A673 (cell line): ENCODE measurements at regions not wholly inside any gene's neighbourhood (a gene's known extent, or its start where the extent isn't known, plus 50 kb on each side); places are given as distances from the start of the nearest gene placed in this dataset.

Experiments used
- BruUV-seq: library from RNA; stranded (reverse); fragments of 400-500 nt; replicated peaks from 2 replicates; lab custom pipeline; 2021; lab: Mats Ljungman, UMichigan
- CTCF ChIA-PET: fragments of 300-600 bp; sonication (Branson Sonifier 250); formaldehyde crosslinking; loops from one replicate; lab custom pipeline; 2022; ENCODE audit warnings: antibody characterized with exemption; lab: Charles Lee
- POLR2A ChIA-PET: fragments of 300-600 bp; sonication (Branson Sonifier 250); formaldehyde crosslinking; loops from one replicate; lab custom pipeline; 2022; ENCODE audit warnings: antibody characterized with exemption; ENCODE audit not compliant: low non-redundant PET; lab: Charles Lee
- DNase-seq: peaks from one replicate; pipeline ENCODE4 v3.0.0-alpha.2; 2015; ENCODE audit warnings: low spot score
- H3K27ac ChIP-seq: fragments of 200-600 bp; sonication (generic); 2 replicates; pipeline ENCODE4 v1.5.1; 2016; ENCODE audit warnings: mixed run types, low read depth, mild to moderate bottlenecking, mixed read lengths, antibody characterized with exemption, low read length; ENCODE audit not compliant: poor library complexity, severe bottlenecking
- H3K27me3 ChIP-seq: fragments of 200-600 bp; sonication (generic); replicated peaks from 2 replicates; pipeline ENCODE4 v1.6.1; 2017; ENCODE audit warnings: mixed run types, low read depth, mild to moderate bottlenecking, mixed read lengths, antibody characterized with exemption, low read length; ENCODE audit not compliant: insufficient read depth, poor library complexity
- H3K36me3 ChIP-seq: fragments of 200-600 bp; sonication (generic); 2 replicates; pipeline ENCODE4 v1.6.1; 2016; ENCODE audit warnings: mixed run types, mild to moderate bottlenecking, mixed read lengths, antibody characterized with exemption, low read length; ENCODE audit not compliant: insufficient read depth, poor library complexity, severe bottlenecking
- H3K4me1 ChIP-seq: fragments of 200-600 bp; sonication (generic); 2 replicates; pipeline ENCODE4 v1.6.1; 2017; ENCODE audit warnings: mixed run types, mild to moderate bottlenecking, mixed read lengths, antibody characterized with exemption, low read length; ENCODE audit not compliant: insufficient read depth, poor library complexity, severe bottlenecking
- H3K4me3 ChIP-seq: fragments of 200-600 bp; sonication (generic); 2 replicates; pipeline ENCODE4 v1.5.1; 2016; ENCODE audit warnings: low read depth, mixed run types, mild to moderate bottlenecking, mixed read lengths, low read length; ENCODE audit not compliant: poor library complexity, severe bottlenecking
- H3K9me3 ChIP-seq: fragments of 200-600 bp; sonication (generic); 2 replicates; pipeline ENCODE4 v1.6.1; 2016; ENCODE audit warnings: mixed run types, low read depth, mild to moderate bottlenecking, mixed read lengths, antibody characterized with exemption, low read length; ENCODE audit not compliant: poor library complexity, severe bottlenecking
- CTCF ChIP-seq: fragments of 300-800, 200-600 bp; sonication (generic); conservative IDR thresholded peaks from 2 replicates; pipeline ENCODE4 v1.5.1; 2017; ENCODE audit warnings: low read depth, mild to moderate bottlenecking, antibody characterized with exemption, low read length, moderate library complexity, mixed read lengths
- EZH2 ChIP-seq: fragments of 200-600 bp; sonication (generic); IDR thresholded peaks from 2 replicates; pipeline ENCODE4 v1.6.1; 2017; ENCODE audit warnings: borderline replicate concordance, low read depth, mild to moderate bottlenecking, mixed read lengths, antibody characterized with exemption, low read length; ENCODE audit not compliant: poor library complexity, severe bottlenecking
- intact Hi-C: fragments of 100-400 bp; cut with micrococcal nuclease; formaldehyde crosslinking; loops from one replicate; pipeline ENCODE4 v1.10.0; 2022; ENCODE audit not compliant: unreplicated experiment

GRCh38 chr18:64219517-64219916, 70.6 kb upstream of the LINC00305 start:
- H3K27ac ChIP-seq = no peak overlapping the region
- H3K36me3 ChIP-seq = no peaks in the 10 kb centered on the region
- no peak for TF ChIP-seq EZH2
- TF ChIP-seq CTCF = no peak
- ChIA-PET POLR2A (no interaction called here), CTCF (no interaction called here)
- no peaks in the 10 kb centered on the region for H3K9me3 ChIP-seq
- BruUV-seq = no TSS peak
- H3K4me3 ChIP-seq = no peak overlapping the region
- peaks cover 11% of the 10 kb centered on the region for H3K4me1 ChIP-seq
- no peaks in the 10 kb centered on the region for H3K27me3 ChIP-seq
- DNase-seq = peak; percentile 49
- intact Hi-C loops = no loop called here

GRCh38 chr18:64210401-64210949, 61.6 kb upstream of the LINC00305 start:
- H3K27me3 ChIP-seq = no peaks in the 10 kb centered on the region
- no peaks in the 10 kb centered on the region for H3K4me1 ChIP-seq
- POLR2A ChIA-PET = interaction anchor here (0.7 kb wide), 1 partner anchor 1389 kb away, joined by 3 read pairs; no protein-coding TSS in a partner anchor
- no peaks in the 10 kb centered on the region for H3K9me3 ChIP-seq
- CTCF ChIA-PET = no interaction called here
- no peak overlapping the region for H3K4me3 ChIP-seq
- no peak for DNase-seq
- TF ChIP-seq EZH2 (no peak), CTCF (no peak)
- intact Hi-C loops = no loop called here
- BruUV-seq = no TSS peak
- no peaks in the 10 kb centered on the region for H3K36me3 ChIP-seq
- no peak overlapping the region for H3K27ac ChIP-seq

GRCh38 chr18:64208516-64208915, 59.6 kb upstream of the LINC00305 start:
- DNase-seq = no peak
- no peaks in the 10 kb centered on the region for H3K36me3 ChIP-seq
- ChIA-PET CTCF (no interaction called here), POLR2A (no interaction called here)
- TF ChIP-seq CTCF (no peak), EZH2 (no peak)
- H3K9me3 ChIP-seq = no peaks in the 10 kb centered on the region
- no TSS peak for BruUV-seq
- H3K27ac ChIP-seq = no peak overlapping the region
- H3K27me3 ChIP-seq = no peaks in the 10 kb centered on the region
- peaks cover 3% of the 10 kb centered on the region for H3K4me1 ChIP-seq
- intact Hi-C loops = no loop called here
- no peak overlapping the region for H3K4me3 ChIP-seq
